ENCODE measurements at regions not wholly inside any gene's neighbourhood (a gene's known extent, or its start where the extent isn't known, plus 50 kb on each side); places are given as distances from the start of the nearest gene placed in this dataset.

GRCh38 chr20:12893019-12893418 lies 115.8 kb upstream of the SPTLC3 start:
- peak overlapping the region; percentile 14 for H2AFZ ChIP-seq (replicated peaks)
- TF ChIP-seq EZH2 (IDR thresholded peaks at IDR 0.05) = no peak
- TF ChIP-seq EZH2phosphoT487 (IDR thresholded peaks at IDR 0.05) = no peak
- no peak for TF ChIP-seq CTCF (IDR thresholded peaks at IDR 0.05)
- no peaks in the 10 kb centered on the region for H3K36me3 ChIP-seq
- H3K9ac ChIP-seq = no peak overlapping the region
- no peak for DNase-seq (ENCODE audit: low spot score)
- H3K27me3 ChIP-seq = no peaks in the 10 kb centered on the region
- H3K79me2 ChIP-seq (ENCODE audit: low read depth) = no peaks in the 10 kb centered on the region
- H3K36me3 Mint-ChIP-seq = no peaks in the 10 kb centered on the region
- no peak overlapping the region for H3K4me3 ChIP-seq
- no peaks in the 10 kb centered on the region for H3K9me3 ChIP-seq (ENCODE audit: low read depth)
- peaks cover 6% of the 10 kb centered on the region for H3K27me3 Mint-ChIP-seq (ENCODE audit: insufficient read depth, low read depth)
- no peaks in the 10 kb centered on the region for H4K20me1 ChIP-seq (ENCODE audit: low read depth)
- H3K27ac ChIP-seq = no peak overlapping the region
- peaks cover 2% of the 10 kb centered on the region for H3K4me1 Mint-ChIP-seq
- no peaks in the 10 kb centered on the region for H3F3A ChIP-seq (ENCODE audit: low read depth)
- no peak overlapping the region for H3K4me2 ChIP-seq
- H3K27ac Mint-ChIP-seq = no peak overlapping the region
- no peak overlapping the region for H3K4me3 Mint-ChIP-seq
- H3K4me1 ChIP-seq = no peaks in the 10 kb centered on the region
- H3K9me3 Mint-ChIP-seq = peaks cover 3% of the 10 kb centered on the region

- H3K4me1 ChIP-seq = no peaks in the 10 kb centered on the region
- Mint-ChIP-seq H3K27me3 (ENCODE audit: insufficient read depth, low read depth) (peaks cover 6% of the 10 kb centered on the region), H3K9me3 (peaks cover 3% of the 10 kb centered on the region)
Measured at GRCh38 chr20:12893653-12894052, 115.1 kb upstream of the SPTLC3 start.

GRCh38 chr20:12894089-12894488 lies 114.7 kb upstream of the SPTLC3 start:
- H3K27me3 ChIP-seq = no peaks in the 10 kb centered on the region
- no peaks in the 10 kb centered on the region for H4K20me1 ChIP-seq (ENCODE audit: low read depth)
- Mint-ChIP-seq H3K27ac (no peak overlapping the region), H3K36me3 (no peaks in the 10 kb centered on the region), H3K4me3 (no peak overlapping the region), H3K4me1 (peaks cover 2% of the 10 kb centered on the region), H3K27me3 (ENCODE audit: insufficient read depth, low read depth) (peaks cover 6% of the 10 kb centered on the region), H3K9me3 (peaks cover 3% of the 10 kb centered on the region)
- H3K27ac ChIP-seq = no peak overlapping the region
- TF ChIP-seq EZH2 (IDR thresholded peaks at IDR 0.05) (no peak), EZH2phosphoT487 (IDR thresholded peaks at IDR 0.05) (no peak), CTCF (IDR thresholded peaks at IDR 0.05) (no peak)
- H3K36me3 ChIP-seq = no peaks in the 10 kb centered on the region
- no peaks in the 10 kb centered on the region for H3K9me3 ChIP-seq (ENCODE audit: low read depth)
- no peak overlapping the region for H3K4me3 ChIP-seq
- H2AFZ ChIP-seq (replicated peaks) = peak overlapping the region; percentile 16
- no peaks in the 10 kb centered on the region for H3F3A ChIP-seq (ENCODE audit: low read depth)
- H3K79me2 ChIP-seq (ENCODE audit: low read depth) = no peaks in the 10 kb centered on the region
- no peak overlapping the region for H3K4me2 ChIP-seq
- DNase-seq (ENCODE audit: low spot score) = no peak
- no peaks in the 10 kb centered on the region for H3K4me1 ChIP-seq
- no peak overlapping the region for H3K9ac ChIP-seq

More at GRCh38 chr20:12893653-12894052, 115.1 kb upstream of the SPTLC3 start:
- no peaks in the 10 kb centered on the region for H3K9me3 ChIP-seq (ENCODE audit: low read depth)
- H3K79me2 ChIP-seq (ENCODE audit: low read depth) = no peaks in the 10 kb centered on the region
- H3K36me3 ChIP-seq = no peaks in the 10 kb centered on the region
- H3K36me3 Mint-ChIP-seq = no peaks in the 10 kb centered on the region
- no peak overlapping the region for H3K4me2 ChIP-seq
- H3K4me1 Mint-ChIP-seq = peaks cover 2% of the 10 kb centered on the region
- no peak for DNase-seq (ENCODE audit: low spot score)
- H3K4me3 Mint-ChIP-seq = no peak overlapping the region
- no peaks in the 10 kb centered on the region for H3K27me3 ChIP-seq
- H4K20me1 ChIP-seq (ENCODE audit: low read depth) = no peaks in the 10 kb centered on the region
- no peak overlapping the region for H3K27ac ChIP-seq
- no peaks in the 10 kb centered on the region for H3F3A ChIP-seq (ENCODE audit: low read depth)
- no peak overlapping the region for H3K27ac Mint-ChIP-seq
- no peak overlapping the region for H3K9ac ChIP-seq
- TF ChIP-seq EZH2phosphoT487 (IDR thresholded peaks at IDR 0.05) (no peak), CTCF (IDR thresholded peaks at IDR 0.05) (no peak), EZH2 (IDR thresholded peaks at IDR 0.05) (no peak)
- no peak overlapping the region for H3K4me3 ChIP-seq
- no peak overlapping the region for H2AFZ ChIP-seq (replicated peaks)
